ENCODE measurements at regions not wholly inside any gene's neighbourhood (a gene's known extent, or its start where the extent isn't known, plus 50 kb on each side); places are given as distances from the start of the nearest gene placed in this dataset.

- Histone ChIP-seq H3K9me3 (replicated peaks in 1 of 3) (no peaks in the 10 kb centered on the region), H3K27me3 (no peaks in the 10 kb centered on the region), H3K36me3 (replicated peaks in 1 of 2) (no peaks in the 10 kb centered on the region), H3K4me3 (no peak overlapping the region), H3K27ac (no peak overlapping the region), H3K4me1 (replicated peaks in 1 of 2) (peaks cover 0 to 6% of the 10 kb centered on the region in 2 donors)
- TF ChIP-seq CTCF (IDR thresholded peaks at IDR 0.05) (no peak), POLR2A (IDR thresholded peaks at IDR 0.05) (no peak)
- no peak for DNase-seq
- intact Hi-C loops (cut with DNase I) = loop anchor here in 1 of 2 donors (5.0 kb wide), 1 partner anchor 187 kb away; the partner anchor contains the start of gene FUT8
- 77 to 89% (median 84%) methylated on average over 7 to 9 of the region's 9 CpGs for WGBS, 4 donors
Observed at GRCh38 chr14:65225299-65226159, 123.2 kb upstream of the MAX start.

- Histone ChIP-seq H3K36me3 (replicated peaks in 1 of 2) (no peaks in the 10 kb centered on the region), H3K9me3 (replicated peaks in 1 of 3) (no peaks in the 10 kb centered on the region), H3K27ac (no peak overlapping the region), H3K27me3 (no peaks in the 10 kb centered on the region), H3K4me3 (no peak overlapping the region), H3K4me1 (replicated peaks in 1 of 2) (peaks cover 0 to 13% of the 10 kb centered on the region in 2 donors)
- intact Hi-C loops (cut with DNase I) = loop anchor here in 1 of 2 donors (5.0 kb wide), 1 partner anchor 185 kb away; the partner anchor contains the start of gene FUT8
- TF ChIP-seq POLR2A (IDR thresholded peaks at IDR 0.05) (no peak), CTCF (IDR thresholded peaks at IDR 0.05) (no peak)
- no peak for DNase-seq
- WGBS, 4 donors = 85 to 89% (median 86%) methylated on average over 7 of the region's 7 CpGs
Observed at GRCh38 chr14:65226824-65227604, 124.7 kb upstream of the MAX start.

GRCh38 chr14:65228436-65228835 is 126.1 kb upstream of the MAX start:
- TF ChIP-seq CTCF (IDR thresholded peaks at IDR 0.05) (no peak), POLR2A (IDR thresholded peaks at IDR 0.05) (no peak)
- Histone ChIP-seq H3K27me3 (no peaks in the 10 kb centered on the region), H3K36me3 (replicated peaks in 1 of 2) (no peaks in the 10 kb centered on the region), H3K4me1 (replicated peaks in 1 of 2) (peaks cover 0 to 13% of the 10 kb centered on the region in 2 donors), H3K4me3 (no peak overlapping the region), H3K9me3 (replicated peaks in 1 of 3) (no peaks in the 10 kb centered on the region), H3K27ac (no peak overlapping the region)
- no peak for DNase-seq
- intact Hi-C loops (cut with DNase I) = loop anchor here in 1 of 2 donors (5.0 kb wide), 1 partner anchor 184 kb away; the partner anchor contains the start of gene FUT8
- 77 to 91% (median 82%) methylated on average over 2 of the region's 2 CpGs for WGBS, 4 donors
